ENCODE measurements at regions not wholly inside any gene's neighbourhood (a gene's known extent, or its start where the extent isn't known, plus 50 kb on each side); places are given as distances from the start of the nearest gene placed in this dataset.

GRCh38 chr7:68857571-68857970 is 740.7 kb upstream of the AUTS2 start:
- H3K4me1 ChIP-seq, result no peaks in the 10 kb centered on the region
- 83% methylated on average over 1 of the region's 1 CpG; no CpG with 5 or more reads in 1 of the 2 donors for WGBS, 2 donors
- H3K9me3 ChIP-seq, result peaks cover 0 to 3% (median 0%) of the 10 kb centered on the region in 4 donors
- H3K27me3 ChIP-seq, result no peaks in the 10 kb centered on the region
- no peak for TF ChIP-seq EP300 (IDR thresholded peaks at IDR 0.05)
- no peak for TF ChIP-seq POLR2AphosphoS5 (IDR thresholded peaks at IDR 0.05)
- TF ChIP-seq CTCF (IDR thresholded peaks at IDR 0.05), result no peak
- TF ChIP-seq POLR2A (IDR thresholded peaks at IDR 0.05), result no peak
- ATAC-seq (ENCODE audit: low FRiP score in 2 of 2) (no peak), DNase-seq (no peak)
- H3K27ac ChIP-seq, result no peak overlapping the region
- H3K4me3 ChIP-seq, result no peak overlapping the region
- no peaks in the 10 kb centered on the region for H3K36me3 ChIP-seq

- ATAC-seq (ENCODE audit: low FRiP score in 2 of 2), result no peak
- no peaks in the 10 kb centered on the region for H3K4me1 ChIP-seq
- peaks cover 0 to 3% (median 0%) of the 10 kb centered on the region in 4 donors for H3K9me3 ChIP-seq
- no peak overlapping the region for H3K4me3 ChIP-seq
- no peaks in the 10 kb centered on the region for H3K36me3 ChIP-seq
- H3K27ac ChIP-seq, result no peak overlapping the region
- no peaks in the 10 kb centered on the region for H3K27me3 ChIP-seq
- no peak for TF ChIP-seq CTCF (IDR thresholded peaks at IDR 0.05)
- no peak for TF ChIP-seq POLR2A (IDR thresholded peaks at IDR 0.05)
- no peak for TF ChIP-seq POLR2AphosphoS5 (IDR thresholded peaks at IDR 0.05)
- no peak for TF ChIP-seq EP300 (IDR thresholded peaks at IDR 0.05)
- 50 to 53% methylated on average over 1 of the region's 1 CpG for WGBS, 2 donors
- no peak for DNase-seq
These were observed 739.8 kb upstream of the AUTS2 start for GRCh38 chr7:68858497-68858896.

GRCh38 chr7:68861171-68861570 is 737.1 kb upstream of the AUTS2 start:
- no peak for TF ChIP-seq POLR2A (IDR thresholded peaks at IDR 0.05)
- no peak for TF ChIP-seq CTCF (IDR thresholded peaks at IDR 0.05)
- no peak for TF ChIP-seq POLR2AphosphoS5 (IDR thresholded peaks at IDR 0.05)
- no peak for TF ChIP-seq EP300 (IDR thresholded peaks at IDR 0.05)
- H3K9me3 ChIP-seq, result peaks cover 0 to 3% (median 0%) of the 10 kb centered on the region in 4 donors
- no peak overlapping the region for H3K4me3 ChIP-seq
- no peaks in the 10 kb centered on the region for H3K4me1 ChIP-seq
- 78 to 82% methylated on average over 7 of the region's 7 CpGs for WGBS, 2 donors
- ATAC-seq (ENCODE audit: low FRiP score in 2 of 2) (no peak), DNase-seq (no peak)
- no peak overlapping the region for H3K27ac ChIP-seq
- no peaks in the 10 kb centered on the region for H3K36me3 ChIP-seq
- no peaks in the 10 kb centered on the region for H3K27me3 ChIP-seq

GRCh38 chr7:68862261-68862660 is 736.0 kb upstream of the AUTS2 start:
- Histone ChIP-seq H3K36me3 (no peaks in the 10 kb centered on the region), H3K27me3 (no peaks in the 10 kb centered on the region), H3K4me1 (no peaks in the 10 kb centered on the region), H3K4me3 (no peak overlapping the region), H3K9me3 (peaks cover 0 to 3% (median 0%) of the 10 kb centered on the region in 4 donors), H3K27ac (no peak overlapping the region)
- no peak for ATAC-seq (ENCODE audit: low FRiP score in 2 of 2)
- TF ChIP-seq POLR2AphosphoS5 (IDR thresholded peaks at IDR 0.05), result no peak
- no peak for TF ChIP-seq EP300 (IDR thresholded peaks at IDR 0.05)
- no peak for TF ChIP-seq POLR2A (IDR thresholded peaks at IDR 0.05)
- TF ChIP-seq CTCF (IDR thresholded peaks at IDR 0.05), result no peak
- 87 to 88% methylated on average over 6 of the region's 6 CpGs for WGBS, 2 donors
- no peak for DNase-seq

- H3K36me3 ChIP-seq, result no peaks in the 10 kb centered on the region
- H3K9me3 ChIP-seq, result peaks cover 0 to 3% (median 0%) of the 10 kb centered on the region in 4 donors
- H3K4me3 ChIP-seq, result no peak overlapping the region
- 76 to 87% methylated on average over 4 of the region's 4 CpGs for WGBS, 2 donors
- TF ChIP-seq POLR2AphosphoS5 (IDR thresholded peaks at IDR 0.05) (no peak), EP300 (IDR thresholded peaks at IDR 0.05) (no peak), CTCF (IDR thresholded peaks at IDR 0.05) (no peak), POLR2A (IDR thresholded peaks at IDR 0.05) (no peak)
- no peak overlapping the region for H3K27ac ChIP-seq
- no peak for ATAC-seq (ENCODE audit: low FRiP score in 2 of 2)
- H3K4me1 ChIP-seq, result no peaks in the 10 kb centered on the region
- H3K27me3 ChIP-seq, result no peaks in the 10 kb centered on the region
- no peak for DNase-seq
These were observed 735.5 kb upstream of the AUTS2 start for GRCh38 chr7:68862736-68863135.
